Dedifferentiated amniotic fluid mesenchymal stem cell (primary cell): ENCODE measurements at regions not wholly inside any gene's neighbourhood (a gene's known extent, or its start where the extent isn't known, plus 50 kb on each side); places are given as distances from the start of the nearest gene placed in this dataset.
A peak's percentile ranks its signal among the peaks of the same experiment; 100 is the strongest.

Source experiments
- DNase-seq: peaks from one replicate; pipeline ENCODE4 v3.0.0-alpha.2; 2016; ENCODE audit errors: extremely low spot score

DNA sequence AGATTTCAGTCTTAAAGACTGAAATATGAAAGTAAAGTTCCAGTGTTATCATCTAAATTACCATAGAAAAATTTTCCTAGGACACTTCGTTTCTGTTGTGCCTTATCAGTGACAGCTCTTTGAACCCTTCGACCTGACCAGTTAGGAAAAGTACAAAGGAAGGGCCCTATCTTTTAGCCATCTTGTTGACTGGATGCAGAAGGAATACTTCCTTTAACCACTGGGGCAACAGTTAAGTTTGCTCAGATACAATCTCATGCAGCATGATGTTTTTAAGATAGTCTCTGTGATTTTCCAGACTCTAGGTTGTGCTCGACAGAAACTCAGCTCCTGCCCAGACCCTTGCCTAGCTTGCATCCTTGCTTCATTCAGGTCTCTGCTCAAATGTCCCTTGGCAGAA, 210.5 kb upstream of the RPS6KA3 start:
- DNase-seq = no peak

DNA sequence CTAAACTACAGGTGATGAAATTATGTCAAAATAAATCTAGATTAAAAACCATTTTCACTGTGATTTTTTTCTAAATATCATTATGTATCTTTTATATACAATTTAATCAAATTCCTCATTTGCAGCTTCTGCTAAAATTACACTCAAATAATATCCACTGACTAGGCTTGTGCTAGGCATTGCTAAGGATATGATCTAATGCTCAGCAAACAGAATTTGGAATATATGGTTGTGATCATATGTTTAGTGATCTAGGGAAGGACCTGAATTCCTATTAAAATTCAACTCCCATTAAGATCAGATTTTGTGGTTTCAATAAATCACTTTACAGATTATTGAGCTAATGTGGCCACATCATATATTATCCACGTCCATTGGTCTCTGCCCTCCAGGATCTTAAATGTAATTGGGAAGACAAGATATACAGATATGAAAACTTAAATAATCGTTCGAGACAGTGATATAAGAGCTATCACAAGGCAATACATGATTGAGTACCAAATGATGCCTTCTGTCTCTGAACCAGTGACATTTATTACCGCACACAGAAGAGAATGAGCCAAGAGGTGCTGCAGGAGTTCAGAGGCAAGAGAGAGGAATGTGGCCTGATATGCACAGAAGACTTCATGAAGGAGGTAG, 206.0 kb upstream of the RPS6KA3 start:
- no peak for DNase-seq

DNA sequence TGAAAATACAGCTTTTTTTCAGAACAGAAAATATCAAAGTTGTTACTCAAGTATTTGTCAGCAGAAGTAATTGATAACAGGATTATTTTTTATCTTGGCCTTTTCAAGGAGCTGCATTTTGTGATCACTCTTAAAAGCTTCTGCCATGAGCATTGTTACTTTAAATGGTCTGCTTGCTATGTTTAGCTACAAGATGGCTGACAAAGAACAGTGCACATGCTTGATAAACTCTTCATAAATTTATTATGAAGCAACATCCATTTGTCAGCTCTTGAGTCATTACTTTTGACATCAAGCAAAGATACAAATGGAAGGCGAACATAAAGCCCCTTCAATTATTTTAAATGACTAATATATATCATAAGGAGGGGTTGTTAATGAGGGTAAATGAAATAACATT, 205.4 kb upstream of the RPS6KA3 start:
- no peak for DNase-seq

DNA sequence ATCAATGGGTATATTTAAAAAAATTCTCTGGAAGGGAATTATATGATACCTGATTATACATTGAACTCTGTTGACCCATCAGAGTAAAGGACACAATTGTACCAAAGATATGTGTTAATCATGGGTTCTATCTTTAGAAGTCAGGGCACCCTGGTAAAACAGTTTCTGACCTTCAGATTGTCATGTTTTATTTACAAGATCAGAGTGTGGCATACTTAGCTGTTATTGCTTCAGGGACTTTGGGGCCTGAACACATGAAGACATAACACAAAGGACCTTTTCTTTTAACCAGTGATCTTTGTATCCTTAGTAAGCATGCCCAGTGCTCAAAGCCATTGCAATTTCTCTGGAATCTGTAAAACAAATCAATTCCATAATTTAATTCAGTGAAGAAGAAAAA, 204.8 kb upstream of the RPS6KA3 start:
- no peak for DNase-seq

DNA sequence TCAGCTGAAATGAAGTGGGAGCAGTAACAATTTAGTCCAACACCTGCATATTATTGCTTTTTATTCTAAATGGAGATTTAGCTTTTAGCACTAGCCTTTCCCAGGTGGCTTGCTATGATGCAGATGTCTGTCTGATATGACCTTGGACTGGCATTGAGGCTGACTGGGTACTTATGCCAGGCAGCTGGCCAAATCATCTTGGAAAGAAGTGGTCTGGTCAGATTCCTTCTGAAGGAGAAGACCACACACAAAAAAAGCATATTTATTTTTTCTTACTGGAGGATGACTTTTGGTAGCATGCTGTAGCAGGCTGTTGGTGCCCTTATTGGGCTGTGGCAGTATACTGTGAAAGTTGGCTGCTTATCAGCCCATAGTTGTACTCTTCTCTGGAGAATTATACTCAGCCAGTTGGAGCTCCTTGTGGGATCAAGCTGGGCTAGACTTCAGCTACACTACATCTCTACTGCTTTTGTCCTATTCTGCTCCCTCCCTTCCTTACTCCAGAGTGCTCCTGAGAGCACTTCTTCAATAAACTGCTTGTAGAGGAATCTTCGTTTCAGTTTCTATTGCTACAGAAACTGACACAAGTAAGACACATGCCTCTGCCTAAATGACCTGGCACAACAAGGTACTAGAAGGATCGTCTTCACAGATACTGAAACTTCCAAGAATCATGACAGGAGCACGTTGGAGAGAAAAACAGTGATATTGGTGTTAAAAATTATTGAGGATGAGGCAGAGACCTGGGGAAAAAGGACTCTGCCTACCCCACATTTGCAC, 196.8 kb upstream of the RPS6KA3 start:
- DNase-seq = no peak

DNA sequence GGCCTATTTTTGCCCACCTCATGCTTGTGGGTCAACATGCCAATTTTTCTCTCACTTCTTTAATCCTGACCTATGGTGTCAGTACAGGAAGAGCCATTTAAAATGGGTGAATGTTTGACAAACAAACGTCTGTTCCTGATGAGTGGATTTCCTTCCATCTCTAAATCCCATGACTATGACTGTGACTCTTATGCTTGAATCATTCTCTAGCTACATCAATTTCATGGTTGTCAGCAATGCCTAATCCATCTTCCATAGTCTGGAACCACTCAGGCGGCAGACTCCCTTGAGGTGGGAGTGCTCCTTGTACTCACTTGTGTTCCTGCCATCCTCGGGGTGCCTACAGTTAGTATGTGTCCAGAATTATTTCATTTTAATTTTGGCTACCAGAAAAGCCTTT, 194.9 kb upstream of the RPS6KA3 start:
- DNase-seq = no peak

DNA sequence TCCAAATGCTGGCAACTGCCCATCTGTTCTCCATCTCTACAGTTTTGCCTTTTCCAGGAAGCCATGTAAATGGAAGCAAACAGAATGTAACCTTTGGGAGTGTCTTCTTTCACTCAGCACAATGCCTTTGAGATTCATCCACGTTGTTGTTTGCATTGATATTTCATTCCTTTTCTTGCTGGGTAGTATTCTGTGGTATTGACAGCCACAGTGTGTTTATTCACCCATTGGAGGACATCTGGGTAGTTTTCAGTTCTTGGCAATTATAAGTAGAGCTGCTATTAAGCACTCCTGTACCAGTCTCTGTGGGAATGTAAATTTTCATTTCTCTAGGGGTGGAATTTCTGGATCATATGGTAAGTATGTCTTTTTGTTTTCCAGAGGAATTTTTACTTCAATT, 194.3 kb upstream of the RPS6KA3 start:
- DNase-seq = no peak

DNA sequence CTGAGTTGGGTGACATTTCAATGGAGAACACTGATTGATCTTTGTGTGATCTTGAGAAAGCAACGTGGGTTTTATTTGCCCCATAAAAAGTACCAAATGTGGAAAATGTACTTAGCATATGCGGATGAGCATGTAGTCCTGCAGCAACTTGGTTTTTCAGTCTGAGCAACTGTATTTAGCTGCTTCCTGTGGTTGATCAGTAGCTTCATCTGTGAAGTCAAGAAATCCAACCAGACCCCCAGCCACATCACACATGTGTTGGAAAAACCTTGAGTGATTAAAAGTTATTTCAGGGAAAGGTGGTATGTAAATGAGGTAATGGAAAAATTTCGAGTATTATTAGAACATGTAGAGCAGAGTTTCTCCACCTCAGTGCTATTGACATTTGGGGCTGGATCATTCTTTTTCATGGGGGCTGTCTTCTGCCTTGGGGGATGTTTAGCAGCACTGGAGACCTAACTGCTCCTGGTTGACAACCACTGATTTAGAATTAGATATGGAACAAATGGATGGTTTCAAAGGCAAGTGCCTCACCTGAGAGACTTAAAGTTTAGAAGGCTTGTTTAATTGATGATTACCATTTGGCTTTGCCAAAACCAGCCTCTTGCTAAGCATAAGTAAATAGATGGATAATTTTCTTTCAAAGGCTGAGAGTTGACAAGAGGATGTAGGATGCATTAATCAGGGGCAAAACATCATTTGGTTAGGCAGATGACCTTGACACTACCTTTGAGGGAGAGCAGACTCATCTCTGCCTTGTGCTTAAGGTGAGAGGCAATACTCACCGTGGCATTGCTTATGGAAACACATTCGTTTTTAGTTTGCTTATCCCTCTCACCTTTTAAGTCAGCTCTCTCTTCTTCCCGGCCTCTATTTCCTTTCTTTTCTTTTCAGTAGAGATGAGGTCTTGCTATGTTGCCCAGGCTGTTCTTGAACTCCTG, 193.0 kb upstream of the RPS6KA3 start:
- no peak for DNase-seq

DNA sequence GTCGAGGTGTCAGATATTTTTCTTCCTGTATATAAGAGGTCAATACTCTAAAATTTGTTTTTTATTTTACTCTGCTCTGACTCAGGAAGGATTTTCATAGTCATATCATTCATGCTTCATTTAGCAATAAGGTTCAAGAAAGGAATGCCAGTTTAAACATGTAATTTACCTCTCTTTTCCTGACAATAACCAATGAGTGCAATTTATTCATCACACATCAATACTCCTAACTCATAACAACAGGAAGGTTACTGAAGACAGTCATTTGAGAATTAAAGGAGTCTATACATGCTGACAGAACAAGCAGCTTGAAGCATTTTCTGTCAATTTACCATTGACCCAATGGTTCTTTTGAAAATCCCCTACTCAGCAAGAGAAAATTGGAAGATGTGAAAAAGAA, 190.3 kb upstream of the RPS6KA3 start:
- DNase-seq = no peak

DNA sequence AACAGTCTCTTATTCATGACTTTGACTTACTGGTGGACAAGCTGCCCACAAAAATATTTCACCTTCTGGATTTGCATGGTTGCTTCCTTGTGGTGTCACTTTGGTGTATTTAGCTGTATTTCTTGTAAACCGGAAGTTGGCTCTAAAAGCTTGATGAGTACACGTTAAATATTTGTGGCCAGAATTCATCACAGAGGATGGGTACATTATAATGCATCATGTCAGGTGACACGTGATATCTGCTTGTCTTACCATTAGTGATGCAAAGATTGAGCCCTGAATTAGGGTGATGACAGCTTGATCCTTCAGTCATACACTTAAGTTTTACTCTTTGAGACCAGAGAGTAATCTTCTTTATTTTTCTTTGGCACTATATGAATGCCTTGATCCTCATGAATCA, 188.3 kb upstream of the RPS6KA3 start:
- DNase-seq = no peak

DNA sequence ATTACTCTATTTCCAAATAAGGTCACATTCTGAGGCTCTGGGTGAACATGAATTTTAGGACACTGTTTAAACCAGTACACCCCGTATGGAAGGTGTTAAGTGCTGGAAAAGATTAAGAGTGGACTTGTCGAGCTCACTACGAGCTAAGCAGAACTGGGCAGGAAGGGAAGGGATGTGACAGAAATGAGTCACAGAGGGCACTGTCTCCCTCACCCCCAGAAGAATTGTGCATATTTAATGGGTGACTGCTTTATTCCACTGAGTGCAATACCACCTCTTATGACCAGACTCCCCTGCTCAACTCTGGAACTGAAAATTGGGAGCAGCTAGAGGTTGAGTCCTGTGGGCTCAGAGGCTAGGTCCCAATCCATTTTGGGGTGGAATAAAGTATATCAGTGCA, 187.4 kb upstream of the RPS6KA3 start:
- DNase-seq = no peak

DNA sequence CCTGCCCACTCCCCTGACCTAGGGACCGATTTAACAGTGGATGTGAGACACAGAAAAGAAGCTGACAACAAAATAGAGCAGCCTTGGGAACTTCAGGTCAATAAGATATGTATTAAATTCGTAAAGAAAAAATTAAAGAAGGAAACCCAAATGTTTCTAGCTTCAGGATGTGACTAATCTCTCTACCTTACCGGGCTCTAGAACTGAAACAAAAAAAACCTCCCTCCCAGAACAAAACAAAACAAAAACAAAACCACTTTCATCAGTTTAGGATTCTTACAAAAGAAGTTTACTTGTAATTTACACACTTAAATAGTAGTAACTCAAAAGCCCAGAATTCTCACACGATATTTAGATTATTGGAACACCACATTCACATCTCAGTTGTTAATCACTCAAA, 185.8 kb upstream of the RPS6KA3 start:
- DNase-seq = no peak

DNA sequence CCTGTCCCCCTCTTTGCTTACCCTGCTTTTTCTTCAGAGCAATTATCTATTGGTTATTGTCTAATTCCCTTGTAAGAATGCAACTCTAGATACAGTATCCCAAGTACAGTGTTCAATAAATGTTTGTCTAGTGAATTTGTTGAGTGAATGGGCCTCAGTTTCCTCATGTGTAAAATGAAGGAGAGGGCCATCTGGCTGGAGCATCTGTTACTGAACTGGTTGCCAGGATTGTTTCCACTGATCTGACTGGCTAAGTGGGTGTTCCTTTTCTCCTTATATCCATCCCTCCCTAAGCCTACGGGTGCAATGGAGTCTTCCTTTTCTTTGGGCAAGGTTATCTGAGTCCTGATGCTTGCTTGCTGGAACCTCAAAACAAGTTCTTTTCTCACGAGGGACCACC, 185.2 kb upstream of the RPS6KA3 start:
- no peak for DNase-seq

DNA sequence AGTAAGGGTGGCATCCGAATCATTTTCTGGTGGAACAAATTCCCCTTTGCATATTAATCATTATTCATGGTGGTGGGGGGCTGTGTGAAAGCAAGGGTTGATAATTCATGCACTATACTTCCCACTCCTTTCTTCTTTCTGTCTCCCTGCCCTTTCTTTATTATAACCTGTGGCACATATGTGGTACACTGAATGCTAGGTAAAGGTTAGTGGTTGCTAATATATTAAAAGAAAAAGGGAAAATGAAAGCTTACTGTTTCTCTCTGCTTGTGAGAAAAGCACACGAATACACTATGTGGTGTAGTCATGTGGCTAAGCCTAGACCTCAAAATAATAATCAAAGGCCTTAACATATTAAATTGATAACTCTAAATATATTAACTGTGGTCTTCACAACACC, 178.4 kb upstream of the RPS6KA3 start:
- no peak for DNase-seq

DNA sequence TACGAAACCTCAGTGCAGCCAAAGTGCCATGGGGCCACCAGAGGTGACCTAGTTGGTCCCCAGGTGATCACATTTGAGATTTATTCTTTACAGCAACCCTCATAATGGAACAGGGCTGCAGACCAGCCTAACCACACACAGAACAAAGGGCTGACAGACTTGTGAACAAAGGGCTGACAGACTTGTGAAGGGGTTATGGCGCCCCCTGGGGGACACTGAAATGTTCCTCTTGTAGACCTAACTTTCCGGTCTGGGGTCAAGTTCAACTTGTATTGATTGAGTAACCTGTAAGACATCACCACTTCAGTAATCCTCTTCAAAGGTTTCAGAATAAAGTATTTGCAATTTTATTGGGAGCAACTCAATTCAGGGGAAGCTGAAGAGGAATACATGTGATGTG, 175.9 kb upstream of the RPS6KA3 start:
- peak; percentile 65 for DNase-seq

DNA sequence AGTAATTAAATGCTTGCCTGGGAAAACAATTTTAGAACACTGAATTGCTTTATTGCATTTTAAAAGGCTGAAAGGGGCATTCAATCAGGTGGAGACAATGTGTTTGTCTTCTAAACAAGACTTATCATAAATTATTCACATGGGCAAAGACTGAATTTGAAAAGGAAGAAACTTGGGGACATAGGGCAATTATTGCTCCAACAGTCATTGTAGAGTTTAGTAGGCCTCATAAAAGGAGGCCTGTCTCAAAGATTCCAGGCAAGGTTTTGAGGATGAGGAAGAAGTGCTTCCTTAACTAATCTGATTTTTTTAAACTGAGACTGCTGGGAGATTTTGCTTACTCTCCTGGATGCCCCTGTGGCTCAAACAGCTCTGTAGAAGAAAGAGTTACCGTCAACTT, 174.4 kb upstream of the RPS6KA3 start:
- DNase-seq = no peak

DNA sequence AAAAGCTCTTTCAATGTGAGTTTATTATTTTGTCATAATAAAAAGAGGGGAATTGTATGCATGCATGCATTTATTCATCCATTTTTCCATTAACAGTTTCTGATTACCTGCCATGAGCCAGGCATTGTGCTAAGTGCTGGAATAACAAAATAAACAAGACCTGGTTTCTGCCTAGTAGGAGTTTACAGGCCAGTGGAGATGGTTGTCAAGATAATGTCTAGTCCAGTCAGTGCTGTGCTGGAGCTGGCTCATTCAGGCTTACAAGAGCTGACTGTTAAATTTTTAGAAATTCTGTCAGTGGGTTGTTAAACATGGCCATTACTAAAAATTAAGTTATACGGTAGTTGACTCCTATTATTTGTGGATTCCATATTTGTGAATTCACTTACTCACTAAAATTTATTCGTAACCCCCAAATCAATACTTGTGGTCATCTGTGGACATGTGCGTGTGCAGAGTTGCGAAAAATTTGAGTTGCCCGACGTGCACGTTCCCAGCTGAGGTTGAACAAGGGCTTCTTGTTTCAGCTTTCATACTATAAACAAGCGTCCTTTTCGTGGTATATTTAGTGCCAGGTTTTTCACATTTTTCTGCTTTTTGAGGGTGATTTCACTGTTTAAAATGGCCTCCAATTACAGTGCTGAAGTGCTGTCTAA, 172.3 kb upstream of the RPS6KA3 start:
- DNase-seq = no peak

DNA sequence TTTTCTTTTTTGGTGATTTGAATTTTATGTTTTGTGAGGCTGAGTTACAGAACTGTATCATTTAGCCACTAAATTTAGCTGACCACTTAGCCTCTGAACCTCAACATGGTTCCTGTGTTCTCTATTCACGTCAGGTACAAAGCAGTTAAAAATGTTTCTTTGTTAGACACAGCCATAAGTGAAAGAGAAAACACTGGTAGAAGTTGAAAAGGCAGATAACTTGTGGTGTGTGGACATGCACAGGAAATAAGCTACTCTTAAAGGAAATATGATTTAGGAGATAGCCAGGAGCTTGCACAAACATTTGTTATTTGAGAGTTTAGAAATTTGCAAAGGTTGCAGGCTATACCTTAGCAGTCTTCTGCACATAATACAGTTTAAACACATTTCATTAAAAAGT, 171.0 kb upstream of the RPS6KA3 start:
- no peak for DNase-seq

DNA sequence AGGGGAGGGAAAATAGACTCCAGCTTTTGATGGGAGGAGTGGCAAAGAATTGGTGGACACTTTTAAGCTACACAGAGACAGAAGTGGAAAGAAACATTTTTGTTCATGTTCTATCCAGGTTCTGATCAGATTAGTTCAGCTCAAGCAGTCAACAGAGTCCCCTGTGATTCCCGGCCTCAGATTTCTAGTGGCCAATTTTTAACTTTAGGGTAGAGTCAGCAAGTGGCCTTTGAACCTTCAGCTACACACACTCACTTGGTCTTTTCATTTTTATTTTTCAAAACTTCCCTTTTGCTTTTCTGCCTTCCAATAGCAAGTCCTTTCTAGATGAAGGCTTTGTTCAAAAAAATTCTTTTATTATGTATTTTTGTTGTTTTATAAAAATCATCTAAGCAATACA, 169.2 kb upstream of the RPS6KA3 start:
- DNase-seq = no peak

DNA sequence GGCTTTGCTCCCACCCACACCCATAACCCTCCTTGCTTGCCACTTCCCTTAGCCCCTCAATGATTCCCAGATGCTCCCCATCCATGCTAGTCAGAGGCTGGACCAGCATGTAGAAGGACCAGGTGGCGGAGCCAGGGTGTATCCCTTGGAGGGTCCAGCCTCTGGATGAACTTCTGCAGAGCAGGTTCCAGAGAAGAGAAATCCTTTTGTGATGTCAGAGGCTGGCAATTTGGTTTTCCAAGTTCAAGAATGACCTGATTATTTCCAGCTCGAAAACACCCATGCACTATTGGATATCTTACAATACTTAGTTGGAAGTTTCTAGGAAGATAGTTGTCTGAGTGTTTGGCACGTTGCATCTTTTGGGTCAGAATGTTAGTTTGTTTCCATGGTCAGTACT, 168.3 kb upstream of the RPS6KA3 start:
- DNase-seq = no peak

DNA sequence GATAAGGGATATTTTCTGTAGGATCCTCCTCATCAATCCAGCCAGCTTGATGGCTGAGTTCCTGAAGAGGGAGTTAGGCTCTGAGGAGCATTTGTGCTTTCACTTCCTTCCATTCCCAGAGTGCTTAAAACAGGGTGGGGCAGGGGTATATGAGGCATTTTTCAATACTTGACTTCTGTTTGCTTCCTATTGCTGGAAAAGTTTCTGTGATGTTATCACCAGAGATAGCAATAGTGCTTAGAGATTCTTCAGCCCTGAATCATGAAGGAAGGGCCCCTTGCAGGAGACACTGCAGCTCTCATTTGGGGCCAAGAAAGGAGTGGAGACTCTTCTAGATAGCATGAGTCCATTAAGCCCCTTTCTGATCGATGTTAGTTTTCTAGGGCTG, 166.7 kb upstream of the RPS6KA3 start:
- no peak for DNase-seq

DNA sequence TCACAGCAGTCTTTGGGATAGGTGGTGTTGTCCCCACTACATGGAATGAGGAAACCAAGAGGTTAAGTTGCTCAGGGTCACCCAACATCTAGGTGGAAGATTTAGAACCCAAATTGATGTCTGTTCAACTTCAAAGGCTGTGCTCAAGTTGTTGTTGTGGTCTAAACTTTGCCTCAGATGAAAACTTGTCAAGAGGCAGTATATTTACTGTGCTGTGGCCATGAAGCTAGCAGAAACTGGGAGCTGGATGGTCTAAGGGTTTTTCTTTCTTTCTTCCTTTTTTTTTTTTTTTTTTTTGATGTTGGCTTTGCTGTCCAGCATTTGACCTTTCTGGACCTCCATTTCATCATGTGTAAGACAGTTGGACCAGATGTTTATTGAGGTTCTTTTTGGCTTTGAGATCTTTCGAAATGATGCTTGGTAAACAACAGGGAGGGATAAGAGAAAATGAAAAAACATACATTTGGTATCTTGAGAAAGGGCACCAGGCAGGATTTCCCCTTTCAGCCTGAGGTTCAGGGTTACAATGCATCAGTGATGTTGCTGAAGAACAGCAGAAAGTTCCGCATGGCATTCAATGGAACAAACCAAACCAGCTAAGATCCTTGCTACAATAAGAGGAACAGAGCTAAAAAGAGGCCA, 166.2 kb upstream of the RPS6KA3 start:
- DNase-seq = no peak
